OCI-LY3 (cell line): ENCODE measurements at regions not wholly inside any gene's neighbourhood (a gene's known extent, or its start where the extent isn't known, plus 50 kb on each side); places are given as distances from the start of the nearest gene placed in this dataset.

Experiments
- H2AFZ ChIP-seq: fragments of 200-600, 300-600 bp; shearing (Covaris generic); 2 replicates; pipeline ENCODE4 v1.6.0; 2014; ENCODE audit warnings: antibody characterized with exemption, low read depth, low read length
- H3K27ac ChIP-seq: fragments of 200-600, 300-600 bp; sonication (generic); 2 replicates; pipeline ENCODE4 v1.5.1; 2014; ENCODE audit warnings: mild to moderate bottlenecking, low read length, moderate library complexity, mixed read lengths
- H3K27me3 ChIP-seq: fragments of 200-600, 300-600 bp; sonication (generic); 2 replicates; pipeline ENCODE4 v1.6.1; 2014; ENCODE audit warnings: low read depth, low read length, mixed read lengths
- H3K36me3 ChIP-seq: fragments of 200-600, 300-600 bp; sonication (generic); replicated peaks from 2 replicates; pipeline ENCODE3; 2014; ENCODE audit warnings: low read depth, low read length, mixed read lengths
- H3K4me1 ChIP-seq: fragments of 300-600, 200-600 bp; sonication (generic); 2 replicates; pipeline ENCODE4 v1.6.1; 2014; ENCODE audit warnings: low read length, mixed read lengths
- H3K4me2 ChIP-seq: fragments of 200-600, 300-600 bp; sonication (generic); 2 replicates; pipeline ENCODE4 v1.6.1; 2014; ENCODE audit warnings: low read length, mixed read lengths
- H3K4me3 ChIP-seq: fragments of 300-600, 200-600 bp; sonication (generic); 2 replicates; pipeline ENCODE4 v1.5.1; 2014; ENCODE audit warnings: antibody characterized with exemption, mild to moderate bottlenecking, low read length, moderate library complexity
- H3K79me2 ChIP-seq: fragments of 300-600, 200-600 bp; shearing (Covaris generic); 2 replicates; pipeline ENCODE4 v1.6.1; 2014; ENCODE audit warnings: mild to moderate bottlenecking, low read length, mixed read lengths
- H3K9ac ChIP-seq: fragments of 300-600, 200-600 bp; shearing (Covaris generic); 2 replicates; pipeline ENCODE4 v1.6.0; 2014; ENCODE audit warnings: mild to moderate bottlenecking, low read length, moderate library complexity
- H3K9me3 ChIP-seq: fragments of 200-600, 300-600 bp; shearing (Covaris generic); 2 replicates; pipeline ENCODE4 v1.6.1; 2014; ENCODE audit warnings: low read length, mixed read lengths; ENCODE audit not compliant: insufficient read depth
- H4K20me1 ChIP-seq: fragments of 200-600, 300-600 bp; sonication (generic); 2 replicates; pipeline ENCODE4 v1.6.1; 2016; ENCODE audit warnings: low read length, mixed read lengths; ENCODE audit not compliant: insufficient read depth
- EZH2phosphoT487 ChIP-seq: fragments of 200-600 bp; shearing (Covaris generic); IDR thresholded peaks from 2 replicates; pipeline ENCODE4 v1.6.1; 2018; ENCODE audit warnings: antibody characterized with exemption, mixed run types, low read depth
- TF ChIP-seq, protein P1 (sequence below): fragments of 200-600, 300-600 bp; sonication (generic); IDR thresholded peaks from 2 replicates; pipeline ENCODE4 v1.5.1; 2014; ENCODE audit warnings: antibody characterized with exemption, low read length, low read depth

DNA sequence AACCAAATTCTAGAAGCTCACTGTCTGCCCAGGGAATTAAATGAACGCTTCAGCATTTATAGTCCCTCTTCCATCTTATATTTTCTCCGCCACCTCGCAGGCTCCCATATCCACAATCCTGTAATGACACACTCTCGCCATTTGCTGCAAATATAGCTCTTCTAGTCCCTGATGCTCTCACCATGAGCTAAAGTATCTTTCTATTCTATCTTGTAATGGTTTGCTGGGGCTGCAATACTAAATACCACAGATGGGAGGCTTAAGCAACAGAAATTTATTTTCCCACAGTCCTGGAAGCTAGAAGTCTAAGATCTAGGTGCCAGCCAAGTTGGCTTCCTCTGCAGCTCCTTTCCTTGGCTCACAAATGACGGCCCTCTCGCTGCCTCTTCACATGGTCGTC, 106.9 kb upstream of the NPHP3 start:
- no peak overlapping the region for H3K27ac ChIP-seq
- no peaks in the 10 kb centered on the region for H3K4me1 ChIP-seq
- H3K4me2 ChIP-seq: no peak overlapping the region
- H4K20me1 ChIP-seq: no peaks in the 10 kb centered on the region
- no peak overlapping the region for H3K4me3 ChIP-seq
- H3K9me3 ChIP-seq: no peaks in the 10 kb centered on the region
- TF ChIP-seq, protein P1, sequence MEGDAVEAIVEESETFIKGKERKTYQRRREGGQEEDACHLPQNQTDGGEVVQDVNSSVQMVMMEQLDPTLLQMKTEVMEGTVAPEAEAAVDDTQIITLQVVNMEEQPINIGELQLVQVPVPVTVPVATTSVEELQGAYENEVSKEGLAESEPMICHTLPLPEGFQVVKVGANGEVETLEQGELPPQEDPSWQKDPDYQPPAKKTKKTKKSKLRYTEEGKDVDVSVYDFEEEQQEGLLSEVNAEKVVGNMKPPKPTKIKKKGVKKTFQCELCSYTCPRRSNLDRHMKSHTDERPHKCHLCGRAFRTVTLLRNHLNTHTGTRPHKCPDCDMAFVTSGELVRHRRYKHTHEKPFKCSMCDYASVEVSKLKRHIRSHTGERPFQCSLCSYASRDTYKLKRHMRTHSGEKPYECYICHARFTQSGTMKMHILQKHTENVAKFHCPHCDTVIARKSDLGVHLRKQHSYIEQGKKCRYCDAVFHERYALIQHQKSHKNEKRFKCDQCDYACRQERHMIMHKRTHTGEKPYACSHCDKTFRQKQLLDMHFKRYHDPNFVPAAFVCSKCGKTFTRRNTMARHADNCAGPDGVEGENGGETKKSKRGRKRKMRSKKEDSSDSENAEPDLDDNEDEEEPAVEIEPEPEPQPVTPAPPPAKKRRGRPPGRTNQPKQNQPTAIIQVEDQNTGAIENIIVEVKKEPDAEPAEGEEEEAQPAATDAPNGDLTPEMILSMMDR: no peak
- H3K27me3 ChIP-seq: peaks cover 3% of the 10 kb centered on the region; the same call in 1 of the 2 replicates
- no peak overlapping the region for H2AFZ ChIP-seq
- no peak overlapping the region for H3K9ac ChIP-seq
- no peaks in the 10 kb centered on the region for H3K36me3 ChIP-seq
- no peaks in the 10 kb centered on the region for H3K79me2 ChIP-seq

DNA sequence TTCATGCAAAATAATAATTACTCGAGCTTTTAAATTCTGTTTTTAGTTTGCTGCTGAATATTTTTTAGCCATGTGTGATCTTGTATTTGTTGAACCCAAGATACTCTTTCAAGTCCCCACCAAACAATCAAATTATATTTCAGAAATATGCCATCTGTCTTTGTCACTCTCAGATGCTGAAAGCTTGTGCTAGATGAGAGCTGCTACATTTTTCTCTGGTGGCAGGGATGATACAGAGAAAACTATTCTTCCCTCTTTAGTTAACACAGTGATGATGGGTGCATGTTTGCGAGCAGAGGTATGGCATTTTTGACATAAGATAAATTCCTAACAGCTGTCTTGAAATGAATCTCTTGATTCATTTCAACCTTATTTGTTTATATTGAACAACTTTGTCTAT, 100.6 kb upstream of the NPHP3 start:
- Histone ChIP-seq H2AFZ (no peak overlapping the region), H3K4me1 (no peaks in the 10 kb centered on the region), H3K9me3 (no peaks in the 10 kb centered on the region), H3K36me3 (no peaks in the 10 kb centered on the region), H4K20me1 (no peaks in the 10 kb centered on the region), H3K4me2 (no peak overlapping the region), H3K27me3 (peaks cover 3% of the 10 kb centered on the region; the same call in 1 of the 2 replicates), H3K4me3 (no peak overlapping the region), H3K79me2 (no peaks in the 10 kb centered on the region), H3K27ac (no peak overlapping the region), H3K9ac (no peak overlapping the region)
- TF ChIP-seq, protein P1: no peak
- no peak for TF ChIP-seq EZH2phosphoT487

- Histone ChIP-seq H3K9ac (no peak overlapping the region), H3K4me2 (no peak overlapping the region), H3K79me2 (no peaks in the 10 kb centered on the region), H3K9me3 (no peaks in the 10 kb centered on the region), H3K36me3 (no peaks in the 10 kb centered on the region), H3K4me1 (no peaks in the 10 kb centered on the region), H3K4me3 (no peak overlapping the region), H4K20me1 (no peaks in the 10 kb centered on the region), H2AFZ (no peak overlapping the region), H3K27ac (no peak overlapping the region), H3K27me3 (peaks cover 3% of the 10 kb centered on the region; the same call in 1 of the 2 replicates)
- TF ChIP-seq, protein P1: no peak
- no peak for TF ChIP-seq EZH2phosphoT487
These were observed 100.1 kb upstream of the NPHP3 start for GRCh38 chr3:132822266-132822665.

DNA sequence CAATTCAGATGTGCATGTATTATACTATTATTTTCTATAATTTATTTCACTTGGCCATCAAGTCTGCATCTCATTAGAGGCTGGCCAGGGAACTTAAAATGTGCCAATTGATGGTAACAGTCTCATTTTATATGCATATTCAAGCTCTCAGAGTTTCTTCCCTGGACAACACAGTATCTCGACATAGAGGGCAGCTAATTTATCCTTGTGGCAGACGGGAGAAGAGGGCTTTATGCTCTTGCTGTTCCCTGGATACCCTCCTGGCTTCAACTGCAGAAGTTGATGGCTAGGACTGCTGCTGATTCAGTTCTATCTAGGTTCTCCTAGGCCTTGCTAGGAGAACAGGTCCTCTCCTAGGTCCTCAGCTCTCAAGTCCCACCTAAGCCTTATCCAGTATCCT, 99.1 kb upstream of the NPHP3 start:
- no peak overlapping the region for H3K4me2 ChIP-seq
- H3K4me1 ChIP-seq: no peaks in the 10 kb centered on the region
- H3K27ac ChIP-seq: no peak overlapping the region
- no peak overlapping the region for H3K9ac ChIP-seq
- no peak overlapping the region for H3K4me3 ChIP-seq
- no peaks in the 10 kb centered on the region for H3K79me2 ChIP-seq
- TF ChIP-seq, protein P1: no peak
- no peak for TF ChIP-seq EZH2phosphoT487
- H3K27me3 ChIP-seq: peaks cover 3% of the 10 kb centered on the region; the same call in 1 of the 2 replicates
- H2AFZ ChIP-seq: no peak overlapping the region
- H3K9me3 ChIP-seq: no peaks in the 10 kb centered on the region
- H3K36me3 ChIP-seq: no peaks in the 10 kb centered on the region
- no peaks in the 10 kb centered on the region for H4K20me1 ChIP-seq
